GM20431 (cell line): ENCODE measurements at regions not wholly inside any gene's neighbourhood (a gene's known extent, or its start where the extent isn't known, plus 50 kb on each side); places are given as distances from the start of the nearest gene placed in this dataset.

Source experiments
- in situ Hi-C: fragments of 300-500 bp; cut with MseI, MboI; formaldehyde crosslinking; loops from one replicate; pipeline ENCODE4 v1.15.0; 2020; ENCODE audit warnings: low sequenced_read_pairs; ENCODE audit not compliant: unreplicated experiment

DNA sequence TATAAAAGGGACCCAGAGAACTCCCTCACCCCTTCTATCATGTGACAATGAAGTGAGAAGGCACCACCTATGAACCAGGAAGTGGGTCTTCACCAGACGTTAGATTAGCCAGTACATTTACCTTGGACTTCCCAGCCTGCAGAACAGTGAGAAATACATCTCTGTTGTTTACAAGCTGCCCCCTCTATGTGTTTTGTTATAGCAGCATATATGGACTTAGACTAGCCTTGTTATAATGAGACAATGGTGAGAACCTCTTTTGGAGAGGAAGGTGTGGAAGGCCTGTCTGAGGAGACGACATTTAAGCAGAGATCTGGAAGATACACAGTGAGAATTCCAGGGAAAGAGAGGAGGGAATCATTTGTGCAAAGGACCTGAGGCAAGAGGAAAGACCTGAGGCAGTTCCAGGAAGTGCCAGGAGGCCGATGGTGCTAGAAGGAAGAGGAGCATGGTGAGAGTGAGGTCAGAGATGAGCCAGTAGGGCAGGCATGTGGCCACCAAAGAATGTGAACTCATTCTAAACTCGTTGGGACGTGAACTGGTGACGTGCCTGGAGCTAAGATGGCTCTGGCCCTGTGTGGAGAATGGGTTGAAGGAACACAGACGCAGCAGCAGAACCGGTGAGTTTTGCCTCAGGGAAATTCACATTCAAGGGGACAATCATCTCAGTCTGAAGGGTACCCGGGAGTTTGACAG, 98.9 kb upstream of the IRF2BP2 start:
- in situ Hi-C loops = no loop called here

GRCh38 chr1:234707641-234708040, 97.7 kb upstream of the IRF2BP2 start:
- in situ Hi-C loops = no loop called here

DNA sequence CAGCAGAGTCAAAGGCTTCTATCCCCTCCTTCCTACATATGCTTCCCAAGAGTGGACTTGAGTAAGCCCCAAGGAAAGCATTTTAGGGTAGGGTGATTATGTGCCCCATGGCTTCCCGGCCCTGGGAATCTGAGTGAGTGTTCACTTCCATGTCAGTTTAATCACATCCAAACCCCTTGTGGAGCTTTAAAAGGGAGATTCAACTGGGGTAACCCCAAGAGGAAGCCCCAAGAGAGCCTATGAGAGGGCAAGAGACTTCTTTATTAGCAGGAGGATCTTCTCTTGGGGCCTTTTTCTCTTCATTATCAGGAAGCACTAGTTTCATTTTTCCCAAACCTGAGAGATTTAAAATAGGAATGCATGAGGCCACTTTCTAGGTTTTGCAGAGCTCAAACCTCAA, 97.0 kb upstream of the IRF2BP2 start:
- in situ Hi-C loops = no loop called here

GRCh38 chr1:234706199-234706598, 96.2 kb upstream of the IRF2BP2 start:
- in situ Hi-C loops = no loop called here

DNA sequence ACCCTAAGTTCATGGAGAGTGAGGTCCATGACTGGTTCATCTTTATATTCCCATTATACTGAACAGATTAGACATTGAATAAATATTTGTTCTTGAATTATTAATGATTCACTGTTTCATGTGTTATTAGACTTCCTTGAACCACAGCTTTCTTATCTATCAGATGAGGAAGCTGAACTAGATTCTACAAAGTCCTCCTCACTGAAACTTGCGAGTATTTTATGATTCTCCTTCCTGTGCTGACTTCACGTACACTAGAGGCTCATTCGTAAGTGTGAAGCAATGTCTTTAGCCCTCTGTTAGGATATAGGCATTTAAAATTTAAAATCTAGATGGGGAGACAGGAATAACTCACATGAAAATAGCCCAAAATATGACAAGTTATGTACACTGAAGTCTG, 95.6 kb upstream of the IRF2BP2 start:
- in situ Hi-C loops = no loop called here

DNA sequence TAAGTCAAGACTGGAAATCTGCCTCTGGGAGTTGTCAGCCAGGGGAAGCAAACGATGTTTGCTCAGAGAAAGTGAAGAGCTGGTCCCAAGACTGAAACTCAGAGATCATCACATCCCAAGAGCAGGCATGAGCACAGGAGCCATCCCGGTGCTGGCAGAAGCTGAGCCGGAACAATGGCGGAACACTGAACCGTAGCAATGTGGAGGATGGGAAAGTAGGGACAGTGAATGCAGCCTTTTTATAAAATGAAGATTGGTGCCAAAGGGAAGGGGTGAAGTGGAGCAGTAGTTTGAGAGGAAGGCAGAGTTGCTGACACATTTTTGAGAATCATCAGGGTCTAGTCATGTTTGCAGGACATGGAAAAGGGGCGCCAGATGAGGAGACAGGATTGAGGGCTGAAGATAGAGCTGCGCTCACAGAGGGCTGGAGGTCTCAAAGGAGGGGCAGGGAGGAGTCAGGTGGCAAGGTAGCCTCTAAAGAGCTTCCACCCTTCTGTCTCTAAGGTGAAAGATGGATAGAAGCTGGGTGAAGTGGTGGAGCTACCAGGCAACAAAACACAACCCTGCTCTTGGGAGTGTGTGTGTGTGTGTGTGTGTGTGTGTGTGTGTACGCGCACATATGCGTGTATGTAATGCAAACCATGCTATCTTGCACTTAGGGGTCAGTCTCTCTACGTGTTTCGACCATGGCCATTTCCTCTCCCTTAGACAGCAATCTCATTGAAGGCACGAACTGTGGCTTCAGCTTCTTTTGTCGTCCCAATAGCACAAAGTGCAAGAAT, 94.3 kb upstream of the IRF2BP2 start:
- in situ Hi-C loops = no loop called here

GRCh38 chr1:234702342-234703000, 92.5 kb upstream of the IRF2BP2 start:
- in situ Hi-C loops = no loop called here

DNA sequence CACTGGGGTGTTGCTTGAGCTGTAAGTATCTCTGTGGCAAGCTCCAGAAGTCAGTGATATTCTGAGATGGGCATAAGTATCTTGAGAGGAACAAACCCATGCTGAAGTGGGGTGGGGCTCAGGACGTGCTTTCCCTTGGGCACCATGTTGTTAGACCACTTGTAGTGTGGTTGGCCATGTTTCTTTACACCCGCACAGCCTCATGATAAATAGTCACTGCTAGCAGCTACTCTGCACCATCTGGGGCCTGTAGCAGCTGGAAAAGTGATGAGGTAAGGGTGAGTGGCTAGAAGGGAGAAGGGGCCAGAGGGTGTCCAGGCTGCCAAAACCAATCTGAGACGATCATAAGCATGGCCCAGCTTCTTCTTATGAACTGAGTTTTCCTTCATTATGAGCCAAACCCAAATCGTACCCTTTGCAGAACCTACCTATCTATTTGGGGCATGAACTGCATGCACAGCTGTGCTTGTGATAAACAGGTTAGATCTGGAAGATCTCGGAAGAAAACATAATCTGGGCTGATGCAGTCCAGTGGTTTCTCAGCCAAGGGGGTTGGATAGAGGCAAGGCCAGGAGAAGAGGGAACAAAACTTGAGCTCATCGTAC, 91.9 kb upstream of the IRF2BP2 start:
- in situ Hi-C loops = no loop called here

GRCh38 chr1:234699795-234700665, 90.1 kb upstream of the IRF2BP2 start:
- in situ Hi-C loops = no loop called here

- in situ Hi-C loops = no loop called here
These were observed 88.7 kb upstream of the IRF2BP2 start for GRCh38 chr1:234698686-234699085.

- in situ Hi-C loops = no loop called here
These were observed 87.8 kb upstream of the IRF2BP2 start for GRCh38 chr1:234697741-234698140.

DNA sequence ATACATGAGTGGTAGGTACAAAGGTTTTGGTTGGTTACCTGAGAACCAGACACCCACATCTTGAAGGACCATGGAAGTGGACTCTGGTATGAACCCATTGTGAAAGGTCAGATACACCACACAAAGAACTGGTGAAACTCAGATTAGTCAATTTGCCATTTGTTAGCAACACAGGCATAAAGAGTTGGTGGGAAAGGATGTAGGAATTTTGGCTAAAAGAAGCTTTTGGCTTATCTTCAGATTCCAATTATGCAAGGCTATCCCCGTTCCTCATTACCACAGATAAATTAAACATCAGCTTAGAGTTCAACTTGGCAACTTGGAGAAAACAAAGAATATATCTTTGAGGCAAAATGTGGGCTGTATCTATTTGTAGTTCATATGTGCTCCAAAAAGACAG, 87.0 kb upstream of the IRF2BP2 start:
- in situ Hi-C loops = no loop called here

GRCh38 chr1:234696148-234696576, 86.2 kb upstream of the IRF2BP2 start:
- in situ Hi-C loops = no loop called here

GRCh38 chr1:234694661-234695060, 84.7 kb upstream of the IRF2BP2 start:
- in situ Hi-C loops = no loop called here

DNA sequence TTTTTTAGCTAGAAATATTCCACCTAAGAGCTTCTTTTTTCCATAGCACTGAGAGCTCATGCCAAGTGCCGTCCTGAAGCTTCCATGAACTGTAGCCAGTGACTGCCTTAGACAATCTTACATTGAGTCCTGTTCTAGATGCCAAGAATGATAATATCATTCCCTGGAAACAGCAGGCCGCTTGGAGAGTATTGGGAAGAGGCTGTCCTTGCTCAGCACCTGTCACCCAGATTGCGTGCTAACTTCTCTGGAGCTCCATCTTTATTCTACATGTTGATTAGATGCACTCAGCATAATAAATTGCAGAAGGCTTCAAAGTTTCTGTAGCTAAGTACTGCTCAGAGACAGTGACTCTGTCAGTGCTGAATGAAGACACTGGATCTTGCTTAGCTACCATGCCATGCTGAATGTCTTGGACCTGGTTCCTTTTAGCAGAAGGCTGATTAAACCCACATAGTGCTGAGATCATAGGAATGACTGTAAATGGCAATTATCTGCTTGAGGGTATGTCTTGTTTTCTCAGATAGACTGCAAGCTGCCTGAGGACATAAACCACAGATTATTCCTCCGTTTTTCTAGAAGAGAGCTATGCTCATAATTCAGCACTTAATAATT, 83.1 kb upstream of the IRF2BP2 start:
- in situ Hi-C loops = no loop called here

DNA sequence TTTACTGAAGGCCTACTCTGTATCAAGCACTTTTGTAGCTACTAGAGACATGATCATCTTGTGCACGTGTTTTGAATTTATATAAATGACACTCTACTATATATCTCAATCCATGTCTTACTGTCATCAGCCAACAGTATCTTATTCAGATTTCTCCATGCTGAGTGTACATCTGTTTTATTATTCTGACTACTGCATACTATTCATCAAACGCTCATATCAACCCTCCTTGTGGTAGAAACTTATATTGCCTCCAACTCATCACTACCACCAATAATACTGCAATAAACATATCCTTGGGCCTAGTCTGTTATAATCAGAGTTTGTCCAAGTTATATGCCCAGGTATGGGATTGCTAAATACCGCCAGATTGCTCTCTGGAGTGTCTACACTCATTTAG, 81.6 kb upstream of the IRF2BP2 start:
- in situ Hi-C loops = no loop called here

- in situ Hi-C loops = no loop called here
These were observed 80.9 kb upstream of the IRF2BP2 start for GRCh38 chr1:234690872-234691271.

- in situ Hi-C loops = no loop called here
These were observed 79.3 kb upstream of the IRF2BP2 start for GRCh38 chr1:234689236-234689635.

- in situ Hi-C loops = no loop called here
These were observed 77.0 kb upstream of the IRF2BP2 start for GRCh38 chr1:234687011-234687410.
